Left forelimb (tissue), 1 donor: ENCODE measurements at regions not wholly inside any gene's neighbourhood (a gene's known extent, or its start where the extent isn't known, plus 50 kb on each side); places are given as distances from the start of the nearest gene placed in this dataset.

Experiments used
- DNase-seq: peaks from one replicate; pipeline ENCODE4 v3.0.0-alpha.2; 2018; ENCODE audit warnings: low spot score

DNA sequence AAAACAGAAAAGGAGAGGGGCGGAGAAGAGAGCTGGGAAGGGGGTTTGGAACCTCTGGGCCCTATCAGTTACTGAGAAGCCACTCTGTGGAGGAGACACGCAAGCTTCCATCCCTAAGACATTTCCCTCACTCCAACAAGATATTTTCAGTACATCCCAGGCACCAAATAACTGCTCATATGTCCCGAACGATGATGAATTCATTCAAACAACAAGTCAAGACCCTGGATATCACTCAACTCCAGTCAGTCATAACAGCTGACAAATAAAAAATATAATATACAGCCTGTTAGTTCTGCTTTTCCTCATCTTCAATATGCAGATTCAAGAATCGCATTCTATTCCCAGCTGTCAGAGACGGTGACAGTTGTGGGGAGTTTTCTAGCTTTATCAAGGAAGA, 104.0 kb upstream of the ZFHX3 start:
- DNase-seq, result no peak

DNA sequence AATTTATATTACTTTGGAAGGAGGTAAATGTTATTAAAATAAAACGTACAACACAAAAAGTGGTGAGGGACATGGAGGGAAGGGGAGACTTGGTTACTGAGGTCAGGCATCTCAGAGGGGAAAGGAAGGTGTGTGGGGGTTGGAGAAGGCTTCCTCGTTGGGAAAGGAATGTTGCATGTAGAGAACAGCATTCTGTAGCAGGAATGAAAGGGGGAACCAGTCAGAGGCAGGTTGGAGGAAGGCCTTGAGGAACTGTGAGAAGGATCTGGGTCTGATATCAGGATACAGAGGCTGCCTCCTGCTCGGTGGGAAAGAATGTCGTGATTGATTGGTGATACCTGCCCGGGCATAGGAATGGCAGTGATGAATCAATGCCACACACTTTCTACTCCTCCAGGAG, 103.3 kb upstream of the ZFHX3 start:
- no peak for DNase-seq

DNA sequence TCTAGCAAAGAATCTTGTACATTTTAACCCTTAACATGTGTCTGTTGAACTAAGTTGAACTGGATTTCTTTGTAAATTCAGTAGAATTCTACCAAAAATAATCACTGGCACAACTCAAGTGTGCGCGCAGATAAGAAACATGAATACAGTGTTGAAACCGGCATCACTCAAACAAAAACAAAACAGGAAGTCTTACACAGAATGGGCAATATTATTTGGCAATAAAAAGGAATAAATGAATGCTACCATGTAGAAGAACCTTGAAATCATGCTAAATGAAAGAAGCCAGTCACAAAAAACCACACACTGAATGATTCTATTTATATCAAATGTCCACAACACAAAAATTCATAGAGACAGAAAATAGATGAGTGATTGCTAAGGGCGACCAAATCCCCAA, 102.9 kb upstream of the ZFHX3 start:
- DNase-seq, result no peak

DNA sequence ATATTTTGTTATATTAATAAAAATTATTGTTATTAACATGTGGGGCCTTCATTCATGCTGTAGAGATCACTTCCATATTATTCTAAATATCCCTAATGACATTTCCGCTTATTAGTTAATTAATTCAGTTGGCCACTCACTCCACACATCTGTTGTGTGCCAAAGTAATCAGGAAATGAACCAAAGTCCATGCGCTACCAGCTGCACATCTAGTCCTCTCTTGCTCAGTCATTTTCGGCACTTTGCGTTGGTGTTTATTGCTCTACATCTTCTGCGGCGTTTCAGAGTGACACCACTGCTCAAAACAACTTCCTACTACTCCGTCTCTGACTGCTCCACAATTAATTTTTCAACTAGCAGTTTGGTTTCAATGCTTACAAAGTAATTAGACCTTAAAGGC, 101.4 kb upstream of the ZFHX3 start:
- DNase-seq, result no peak

DNA sequence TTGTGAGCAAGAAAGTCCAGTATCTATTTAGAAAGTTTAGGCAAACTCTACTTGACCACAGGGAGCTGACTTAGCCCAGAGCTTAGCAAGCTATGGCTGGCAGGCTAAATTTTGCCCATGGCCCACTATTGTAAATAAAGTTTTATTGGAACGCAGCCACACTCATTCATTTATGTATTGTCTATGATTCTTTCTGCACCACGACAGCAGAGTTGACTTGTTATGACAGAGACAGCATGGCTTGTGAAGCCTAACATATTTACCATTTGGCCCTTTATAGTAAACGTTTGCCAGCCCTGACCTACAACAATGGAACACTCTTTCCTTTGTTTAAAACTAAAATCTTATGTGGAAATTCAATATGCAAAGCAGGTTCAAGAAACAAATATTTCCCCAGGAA, 100.0 kb upstream of the ZFHX3 start:
- DNase-seq, result no peak

DNA sequence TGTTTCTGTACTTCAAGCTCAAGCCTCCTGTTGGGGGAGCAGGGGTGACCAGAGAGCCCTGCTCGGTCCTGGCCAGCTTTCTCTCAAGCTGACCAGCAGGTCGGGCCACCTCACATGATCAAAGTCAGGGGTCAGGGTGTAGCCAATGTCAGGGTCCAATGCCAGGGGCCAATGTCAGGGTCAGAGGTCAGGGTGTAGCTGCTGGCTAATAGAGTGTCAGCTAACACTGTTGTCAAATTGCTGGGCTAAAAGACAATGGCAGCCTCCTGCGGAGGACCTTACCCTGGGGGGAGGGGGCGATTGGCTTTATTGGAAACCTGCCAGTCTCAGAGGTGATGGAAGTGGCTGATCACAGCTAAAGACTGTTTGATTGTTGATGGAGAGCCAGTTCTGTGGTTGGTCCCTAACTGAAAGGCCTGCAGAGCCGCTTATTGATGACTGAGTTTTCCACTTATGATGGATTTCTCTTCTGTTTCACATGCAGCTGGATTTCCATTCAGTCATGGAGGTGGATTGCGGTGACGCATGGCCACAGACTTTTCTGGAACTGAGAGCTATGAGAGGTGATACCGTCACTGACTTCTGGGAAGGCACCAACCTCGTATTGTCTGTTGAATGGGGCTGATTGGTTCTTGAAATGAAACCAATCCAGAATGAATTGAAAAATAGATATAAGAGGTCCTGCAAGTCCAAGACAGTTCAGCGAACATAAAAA, 97.4 kb upstream of the ZFHX3 start:
- DNase-seq, result no peak

DNA sequence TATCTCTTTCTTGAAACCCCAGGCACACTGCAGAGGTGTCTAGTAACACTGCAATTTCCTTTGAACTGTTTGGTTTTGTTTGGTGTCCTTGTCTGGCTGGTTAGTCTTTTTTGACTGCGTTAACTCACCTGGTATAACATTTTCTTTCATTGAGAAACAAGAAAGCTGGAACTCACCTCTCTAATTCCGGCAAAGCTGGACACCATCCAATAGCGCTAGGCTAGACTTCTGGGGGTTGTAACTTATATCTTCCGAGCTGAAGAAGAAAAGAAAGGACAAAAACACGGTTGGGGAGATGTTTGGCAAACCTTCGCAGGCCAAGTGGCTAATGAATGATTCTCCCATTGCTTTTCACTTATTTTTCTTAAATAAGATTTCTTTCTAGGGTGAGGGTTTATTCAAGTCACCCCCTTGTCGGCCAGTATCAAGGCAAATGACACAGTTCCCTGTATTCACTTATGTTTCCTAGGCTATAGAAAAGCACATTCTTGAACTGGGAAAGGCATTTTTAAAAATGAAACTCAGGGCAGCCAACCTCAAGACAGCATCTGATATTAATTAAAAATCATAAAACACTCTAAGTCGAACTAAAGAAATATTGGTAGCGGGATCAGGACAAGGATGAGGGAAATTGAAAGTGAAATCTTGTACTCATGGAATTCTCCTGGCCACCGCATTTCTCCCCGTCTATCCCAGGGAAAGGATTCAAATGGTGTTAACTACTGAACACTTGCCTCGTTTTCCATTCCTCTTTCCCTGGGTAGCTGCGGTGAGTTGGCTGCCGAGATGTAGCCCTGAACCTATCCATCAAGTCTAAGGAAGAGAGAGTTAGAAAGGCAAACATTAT, 95.9 kb upstream of the ZFHX3 start:
- no peak for DNase-seq

DNA sequence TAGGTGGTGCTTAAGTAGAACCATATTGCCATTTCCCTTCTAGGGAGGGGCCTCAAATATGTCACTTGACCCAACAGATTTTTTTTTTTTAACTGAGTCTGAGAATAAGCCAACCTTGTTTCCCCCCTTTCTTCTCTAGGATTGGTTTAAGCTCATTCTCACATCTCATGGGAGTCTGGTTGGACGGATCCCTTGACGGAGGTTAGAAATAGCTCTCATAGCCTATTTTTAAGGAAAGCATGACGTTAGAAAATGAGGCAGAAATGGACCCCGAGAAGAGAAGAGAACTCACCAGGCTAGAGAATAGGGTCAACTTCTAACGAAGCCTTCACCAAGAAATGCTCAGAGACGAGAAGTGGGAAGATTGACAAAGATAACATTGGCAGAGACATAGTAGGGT, 95.1 kb upstream of the ZFHX3 start:
- no peak for DNase-seq

DNA sequence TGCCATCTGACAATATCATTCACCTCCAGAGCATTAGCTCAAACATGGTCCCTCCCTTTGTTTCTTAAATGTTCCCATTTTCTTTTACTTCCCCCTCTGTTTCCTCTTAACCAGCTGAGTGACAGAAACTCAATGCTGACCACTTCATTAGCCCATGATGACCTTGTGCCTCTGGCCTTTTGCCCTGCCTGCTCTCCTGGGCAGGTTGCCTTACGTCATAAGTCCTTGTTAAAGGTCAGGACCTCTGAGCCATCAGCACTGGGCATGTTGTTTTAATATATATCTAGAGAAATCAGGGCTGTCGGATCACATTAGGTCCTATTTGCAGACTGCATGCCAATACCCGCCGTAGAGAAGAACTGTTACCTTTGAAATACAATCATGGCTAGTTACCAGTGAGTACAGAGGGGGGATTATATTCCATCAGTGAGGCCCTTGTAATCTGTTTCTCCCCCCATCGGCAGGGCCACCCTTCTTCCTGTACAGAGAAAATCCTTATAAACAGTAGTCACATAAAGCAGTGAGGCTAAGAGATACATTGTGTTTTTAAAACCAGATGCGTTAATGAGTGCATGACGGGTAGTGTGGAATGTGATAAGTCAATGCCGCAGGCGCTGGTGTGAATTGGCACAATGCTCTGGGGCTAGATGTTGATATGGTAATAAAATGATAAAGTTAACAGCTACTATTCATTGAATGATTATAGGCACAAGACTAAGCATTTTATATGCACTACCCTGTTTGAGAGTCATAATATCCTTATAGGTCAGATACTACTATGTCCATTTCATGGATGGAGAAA, 94.3 kb upstream of the ZFHX3 start:
- no peak for DNase-seq

DNA sequence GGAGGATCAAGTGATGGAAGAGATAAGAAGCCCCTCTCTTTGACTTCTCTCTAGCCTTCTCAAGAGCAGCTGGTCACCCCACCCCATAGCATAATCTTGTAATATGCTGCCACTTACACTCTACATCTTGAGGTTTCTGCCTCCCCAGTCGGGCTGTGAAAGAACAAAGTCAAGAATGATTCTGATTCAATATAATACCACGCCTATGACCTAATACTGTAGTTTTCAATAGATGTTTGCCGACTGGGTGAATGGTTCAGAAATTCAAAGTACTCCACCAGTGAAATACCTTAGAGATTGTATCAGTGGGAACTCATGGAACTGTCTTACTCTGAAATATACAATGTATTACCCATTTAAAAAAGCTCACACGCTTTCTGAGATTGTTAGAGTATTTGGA, 93.0 kb upstream of the ZFHX3 start:
- DNase-seq, result no peak

DNA sequence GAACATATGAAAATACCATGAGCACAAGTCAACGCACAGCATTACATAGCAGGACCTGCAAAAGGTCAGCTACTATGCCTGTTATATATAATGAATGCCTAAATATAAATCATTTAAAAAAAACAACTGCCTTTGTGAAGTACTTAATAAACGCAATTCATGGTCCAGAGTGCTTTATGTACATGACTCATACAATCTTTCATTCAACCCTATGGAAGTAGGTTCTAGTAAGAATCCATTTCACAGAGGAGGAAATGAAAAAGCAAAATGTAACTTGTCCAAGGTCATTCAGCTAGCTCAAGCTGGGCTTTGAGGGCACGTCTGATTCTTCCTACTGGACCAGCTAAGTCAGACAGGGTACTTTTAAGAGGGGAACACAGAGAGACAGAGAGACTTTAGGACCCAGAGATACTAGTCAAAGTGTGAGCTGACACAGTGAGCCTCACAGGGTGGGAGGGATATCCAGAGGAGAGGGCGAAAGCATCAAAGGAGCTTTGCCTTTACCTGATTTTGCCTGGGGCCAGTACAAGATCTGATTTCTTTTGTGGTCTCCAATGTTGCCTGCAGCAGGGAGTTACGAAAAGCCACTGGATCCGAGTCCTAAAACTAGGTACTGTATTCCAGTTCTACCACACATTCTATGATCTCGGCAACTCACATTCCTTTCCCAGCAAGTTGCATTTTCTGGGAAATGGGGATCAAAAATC, 83.4 kb upstream of the ZFHX3 start:
- no peak for DNase-seq

DNA sequence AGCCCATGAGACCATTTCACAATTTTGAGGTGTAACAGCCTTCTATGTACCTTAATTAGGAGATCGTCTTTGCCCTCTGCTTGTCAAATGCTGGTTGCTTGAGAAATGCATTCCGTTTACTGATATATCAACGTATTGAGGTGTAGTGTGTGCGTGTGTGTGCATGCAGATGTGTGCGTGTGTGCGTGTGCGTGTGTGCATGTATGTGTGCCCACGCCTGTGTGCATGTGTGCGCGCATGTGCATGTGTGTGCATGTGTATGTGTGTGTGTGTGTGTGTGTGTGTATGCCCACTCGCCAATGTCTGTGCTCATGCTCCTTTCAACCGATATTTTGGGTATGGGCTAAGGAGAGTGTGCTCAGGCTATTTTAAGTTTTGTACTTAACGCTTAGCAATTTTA, 81.5 kb upstream of the ZFHX3 start:
- no peak for DNase-seq

DNA sequence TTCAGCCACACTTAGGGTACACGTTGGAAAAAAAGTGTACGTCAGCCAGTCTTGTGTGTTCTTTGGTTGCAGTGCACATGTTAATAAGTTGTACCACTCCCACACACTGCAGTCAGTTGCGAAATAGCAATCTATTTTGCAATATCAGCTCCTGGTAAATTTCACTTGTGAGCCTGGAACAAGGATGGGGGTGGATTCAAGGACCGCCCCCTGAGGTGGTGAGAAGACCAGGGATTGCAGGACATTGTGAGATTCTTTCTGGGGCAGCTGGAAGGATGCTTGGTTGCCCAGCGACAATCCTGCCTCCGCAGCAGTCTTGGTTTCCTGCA, 78.6 kb upstream of the ZFHX3 start:
- DNase-seq, result no peak

DNA sequence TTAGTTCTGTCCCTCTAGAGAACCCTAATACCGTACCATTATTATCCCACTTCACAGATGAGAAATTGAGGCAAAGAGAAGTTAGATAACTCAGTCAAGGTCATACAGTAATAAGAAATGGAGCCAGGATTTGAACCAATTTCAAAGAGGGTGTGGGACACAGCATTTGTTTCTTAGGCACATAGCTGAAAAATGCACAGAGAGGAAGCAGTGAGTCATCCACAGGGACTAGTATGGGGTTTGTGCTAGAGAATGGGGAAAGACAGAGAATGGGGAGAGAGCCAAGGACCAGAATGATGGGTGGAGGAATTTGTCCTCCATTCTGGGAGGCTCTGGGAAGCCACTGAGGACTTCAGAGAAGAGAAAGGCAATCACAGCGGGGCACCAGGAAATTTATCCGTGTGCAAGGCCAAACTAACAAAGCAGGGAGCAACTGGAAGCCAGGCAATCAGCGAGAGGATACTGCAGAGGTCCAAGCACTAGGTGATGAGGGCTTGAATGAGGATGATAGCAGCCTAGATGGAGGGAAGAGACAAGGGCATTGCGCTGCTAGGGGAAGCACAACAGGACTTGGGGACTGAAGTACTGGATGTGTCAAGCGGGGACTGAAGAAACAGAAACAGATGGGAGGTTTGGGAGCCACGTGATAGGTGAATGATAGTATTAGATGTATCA, 78.1 kb upstream of the ZFHX3 start:
- no peak for DNase-seq

DNA sequence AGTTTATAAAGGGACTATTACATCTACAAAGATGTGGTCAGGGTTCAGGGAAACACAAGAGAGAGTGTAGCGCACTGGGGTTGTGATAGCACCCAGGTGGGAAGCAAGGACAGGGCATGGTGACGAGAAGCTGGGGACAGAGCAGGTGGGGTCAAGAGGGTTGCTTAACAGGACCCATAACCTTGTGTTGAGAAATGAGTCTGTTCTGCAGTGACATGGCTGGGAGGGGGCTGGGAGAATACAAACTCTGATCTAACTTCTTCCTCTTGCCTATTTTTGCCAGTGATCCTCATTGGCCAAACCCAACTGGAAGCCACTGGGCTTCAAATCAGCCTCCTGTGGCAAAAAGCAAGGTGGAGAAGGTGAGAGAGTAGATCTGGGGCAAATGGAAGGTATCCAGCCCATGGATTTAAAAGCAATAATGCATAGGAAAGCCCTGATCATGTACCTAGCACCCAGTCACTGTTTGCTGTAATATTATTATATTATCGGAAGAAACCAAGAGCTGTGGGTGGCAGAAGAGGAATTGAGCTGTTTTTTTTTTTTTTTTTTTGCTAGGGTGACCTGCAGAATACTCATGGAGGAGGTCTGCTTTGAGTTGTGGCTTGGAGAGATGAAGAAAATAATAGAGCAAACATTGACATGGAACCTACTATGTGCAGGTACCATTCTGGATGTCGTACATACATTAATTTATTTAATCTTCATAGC, 76.9 kb upstream of the ZFHX3 start:
- no peak for DNase-seq

DNA sequence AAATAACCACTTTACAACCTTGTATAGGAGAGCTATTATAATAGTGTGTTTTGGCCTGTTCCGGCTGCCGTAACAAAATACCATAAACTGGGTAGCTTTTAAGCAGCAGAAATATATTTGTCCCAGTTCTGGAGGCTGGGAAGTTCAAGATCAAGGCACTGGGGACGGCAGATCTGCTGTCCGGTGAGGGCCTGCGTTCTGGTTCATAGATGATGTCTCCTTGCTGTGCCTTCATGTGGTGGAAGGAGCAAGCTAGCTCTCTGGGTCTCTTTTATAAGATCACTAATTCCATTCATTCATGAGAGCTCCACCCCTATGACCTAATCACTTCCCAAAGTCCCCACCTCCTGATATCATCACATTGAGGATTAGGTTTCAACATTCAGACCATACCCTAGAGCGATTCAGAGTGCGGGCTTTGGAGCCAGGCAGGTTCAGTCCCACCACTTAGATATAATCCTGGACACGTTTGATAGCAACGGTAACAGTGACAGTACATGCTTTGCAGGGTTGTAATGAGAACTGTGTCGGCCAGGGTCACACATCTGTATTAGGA, 76.2 kb upstream of the ZFHX3 start:
- DNase-seq, result no peak

DNA sequence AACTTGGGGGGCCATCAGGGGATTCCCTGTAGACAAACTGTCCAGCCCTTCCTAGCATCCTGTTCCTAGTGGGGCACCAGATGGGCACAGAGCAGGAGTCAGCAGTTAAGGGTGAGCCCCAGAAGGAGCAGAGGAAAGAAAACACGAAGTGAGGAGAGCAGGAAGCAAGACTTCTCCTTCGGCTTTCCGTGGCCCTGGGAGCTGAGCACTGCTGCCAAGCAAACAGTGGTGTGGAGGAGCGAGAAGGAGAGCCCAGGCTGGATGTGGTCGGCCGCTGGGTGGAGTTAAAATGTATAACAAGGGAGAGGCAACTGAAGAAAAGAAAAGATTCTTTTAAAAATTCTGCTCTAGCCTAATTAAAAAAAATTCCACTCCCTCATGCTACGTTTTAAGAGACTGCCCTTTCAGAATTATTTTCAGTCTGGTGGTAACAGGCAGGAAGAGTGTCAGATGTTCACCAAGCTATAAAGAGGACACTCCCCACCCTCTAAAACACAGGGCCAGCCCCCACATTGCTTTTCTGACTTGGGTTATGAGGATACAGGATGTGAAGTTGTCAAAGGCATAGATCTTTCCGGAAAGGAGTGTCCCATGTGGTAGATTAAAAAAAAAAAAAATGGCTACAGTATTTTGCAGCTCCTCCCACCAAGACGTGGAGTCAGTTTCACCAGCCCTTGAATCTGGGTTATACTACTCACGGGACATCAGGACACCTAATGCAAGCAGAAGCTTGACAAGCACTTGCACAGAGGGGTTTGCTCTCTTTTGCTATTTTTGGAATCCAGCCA, 74.9 kb upstream of the ZFHX3 start:
- no peak for DNase-seq

DNA sequence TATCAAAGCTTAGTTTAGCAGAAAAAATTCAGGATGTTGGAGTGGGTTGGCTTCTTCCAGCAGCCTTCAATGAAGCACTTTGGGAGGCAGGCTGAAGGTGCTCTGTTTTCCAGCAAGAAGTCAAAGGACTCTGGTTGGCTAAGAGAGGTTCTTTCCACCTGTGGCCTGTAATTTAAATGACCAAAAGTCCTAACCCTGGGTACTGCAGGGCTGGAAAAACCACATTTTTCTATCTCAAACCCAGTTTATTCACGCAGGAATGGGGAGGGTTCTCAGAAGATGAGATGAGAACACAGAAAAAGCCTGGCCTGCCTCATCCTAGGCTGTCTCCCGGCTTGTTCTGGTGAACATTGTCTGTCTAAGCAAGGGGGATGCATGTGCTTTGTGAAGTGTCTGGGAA, 68.6 kb upstream of the ZFHX3 start:
- no peak for DNase-seq

DNA sequence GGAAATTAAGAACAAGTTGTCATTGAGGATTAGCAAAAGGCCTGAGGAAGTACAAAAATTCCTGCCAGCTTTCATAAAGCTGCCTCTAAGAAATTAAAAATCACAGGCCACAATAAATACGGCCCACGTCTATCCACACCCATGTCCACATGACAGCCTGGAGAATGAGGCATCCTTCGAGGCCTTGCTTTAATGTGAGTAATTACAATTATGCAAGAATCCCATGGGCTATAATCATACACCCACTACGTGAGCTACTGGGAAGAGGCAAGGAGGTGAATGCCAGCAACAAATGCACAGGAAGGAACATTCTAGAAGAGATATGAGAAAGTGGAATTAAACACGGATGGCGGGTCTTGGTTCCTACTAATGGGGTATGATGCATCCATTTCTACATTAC, 65.4 kb upstream of the ZFHX3 start:
- no peak for DNase-seq
